GM12878 (cell line): ENCODE measurements at regions not wholly inside any gene's neighbourhood (a gene's known extent, or its start where the extent isn't known, plus 50 kb on each side); places are given as distances from the start of the nearest gene placed in this dataset.

Source experiments
- CBX5 ChIP-seq: sonication (generic); IDR thresholded peaks from 2 replicates; pipeline ENCODE4 v1.6.1; 2016; ENCODE audit warnings: low read depth, moderate library complexity, mild to moderate bottlenecking, inconsistent platforms
- TCF3 ChIP-seq: IDR thresholded peaks from 2 replicates; pipeline ENCODE4 v1.6.1; 2012; ENCODE audit warnings: low read depth, mild to moderate bottlenecking, low read length, borderline replicate concordance; ENCODE audit not compliant: insufficient read depth
- YY1 ChIP-seq: IDR thresholded peaks from 2 replicates; pipeline ENCODE4 v1.6.1; 2011; ENCODE audit warnings: low read depth, mild to moderate bottlenecking, low read length
- TF ChIP-seq, protein P1 (sequence below): fragments of 450-650 bp; IDR thresholded peaks from 2 replicates; pipeline ENCODE4 v1.6.1; 2018; ENCODE audit warnings: borderline replicate concordance, mild to moderate bottlenecking; ENCODE audit not compliant: partially characterized antibody
- TF ChIP-seq, protein P2 (sequence below): IDR thresholded peaks from 2 replicates; pipeline ENCODE4 v1.6.1; 2012; ENCODE audit warnings: low read depth, low read length, improper control_type of control experiment
- TF ChIP-seq, protein P3 (sequence below), 3 experiments: IDR thresholded peaks in 2 of 3; conservative IDR thresholded peaks in 1 of 3; 2 replicates each; pipeline ENCODE4 v1.5.1; 2011; ENCODE audit warnings: low read depth in 3 of 3, low read length in 3 of 3, mild to moderate bottlenecking in 3 of 3, control low read depth in 2 of 3, moderate library complexity in 2 of 3, inconsistent platforms in 1 of 3, mixed read lengths in 1 of 3; ENCODE audit not compliant: control insufficient read depth in 2 of 3, insufficient read depth in 1 of 3; ENCODE audit errors: extremely low read depth in 1 of 3

DNA sequence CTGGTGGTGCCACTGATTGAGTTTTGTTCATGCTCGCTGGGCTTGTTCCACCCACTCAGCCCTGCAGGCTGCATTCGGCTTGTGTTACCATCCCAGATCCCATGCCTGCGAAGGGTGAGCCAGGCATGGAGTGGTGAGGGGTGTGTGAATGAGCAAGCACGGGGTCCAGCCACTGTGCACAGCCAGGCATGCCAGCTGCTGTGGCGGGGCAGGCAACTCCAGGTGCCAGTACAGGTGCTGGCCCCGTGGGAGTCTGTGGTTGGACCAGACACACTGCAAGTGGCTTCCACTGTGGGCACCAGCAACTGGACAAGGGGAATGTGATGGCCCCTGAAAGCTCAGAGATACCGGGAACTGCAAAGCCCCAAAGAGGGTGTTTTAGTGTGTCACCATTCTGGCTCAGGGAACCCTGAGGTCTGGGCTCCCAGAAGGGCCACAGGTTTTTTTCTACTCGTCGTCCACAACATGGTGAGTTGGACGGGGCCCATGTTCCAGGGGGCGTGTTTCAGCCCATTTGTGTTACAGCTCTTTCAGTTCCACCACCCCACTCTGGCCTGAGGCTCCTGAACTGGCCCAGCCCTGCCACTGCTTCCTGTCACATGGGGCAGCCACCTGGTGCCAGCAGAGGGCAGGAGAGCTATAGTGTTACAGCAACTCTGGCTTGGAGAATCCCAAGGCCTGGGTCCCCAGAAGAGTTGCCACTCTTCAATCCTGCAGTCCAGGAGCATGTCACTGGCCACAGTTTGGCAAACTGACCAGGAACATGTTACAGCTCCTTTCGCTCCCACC, 217.0 kb upstream of the OBI1 start (continued):
- TF ChIP-seq, protein P1, sequence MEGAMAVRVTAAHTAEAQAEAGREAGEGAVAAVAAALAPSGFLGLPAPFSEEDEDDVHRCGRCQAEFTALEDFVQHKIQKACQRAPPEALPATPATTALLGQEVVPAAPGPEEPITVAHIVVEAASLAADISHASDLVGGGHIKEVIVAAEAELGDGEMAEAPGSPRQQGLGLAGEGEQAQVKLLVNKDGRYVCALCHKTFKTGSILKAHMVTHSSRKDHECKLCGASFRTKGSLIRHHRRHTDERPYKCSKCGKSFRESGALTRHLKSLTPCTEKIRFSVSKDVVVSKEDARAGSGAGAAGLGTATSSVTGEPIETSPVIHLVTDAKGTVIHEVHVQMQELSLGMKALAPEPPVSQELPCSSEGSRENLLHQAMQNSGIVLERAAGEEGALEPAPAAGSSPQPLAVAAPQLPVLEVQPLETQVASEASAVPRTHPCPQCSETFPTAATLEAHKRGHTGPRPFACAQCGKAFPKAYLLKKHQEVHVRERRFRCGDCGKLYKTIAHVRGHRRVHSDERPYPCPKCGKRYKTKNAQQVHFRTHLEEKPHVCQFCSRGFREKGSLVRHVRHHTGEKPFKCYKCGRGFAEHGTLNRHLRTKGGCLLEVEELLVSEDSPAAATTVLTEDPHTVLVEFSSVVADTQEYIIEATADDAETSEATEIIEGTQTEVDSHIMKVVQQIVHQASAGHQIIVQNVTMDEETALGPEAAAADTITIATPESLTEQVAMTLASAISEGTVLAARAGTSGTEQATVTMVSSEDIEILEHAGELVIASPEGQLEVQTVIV: no peak
- TF ChIP-seq TCF3: no peak
- no peak for TF ChIP-seq YY1
- TF ChIP-seq CBX5: no peak
- TF ChIP-seq, protein P2, sequence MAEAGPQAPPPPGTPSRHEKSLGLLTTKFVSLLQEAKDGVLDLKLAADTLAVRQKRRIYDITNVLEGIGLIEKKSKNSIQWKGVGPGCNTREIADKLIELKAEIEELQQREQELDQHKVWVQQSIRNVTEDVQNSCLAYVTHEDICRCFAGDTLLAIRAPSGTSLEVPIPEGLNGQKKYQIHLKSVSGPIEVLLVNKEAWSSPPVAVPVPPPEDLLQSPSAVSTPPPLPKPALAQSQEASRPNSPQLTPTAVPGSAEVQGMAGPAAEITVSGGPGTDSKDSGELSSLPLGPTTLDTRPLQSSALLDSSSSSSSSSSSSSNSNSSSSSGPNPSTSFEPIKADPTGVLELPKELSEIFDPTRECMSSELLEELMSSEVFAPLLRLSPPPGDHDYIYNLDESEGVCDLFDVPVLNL: no peak
- TF ChIP-seq, protein P3, sequence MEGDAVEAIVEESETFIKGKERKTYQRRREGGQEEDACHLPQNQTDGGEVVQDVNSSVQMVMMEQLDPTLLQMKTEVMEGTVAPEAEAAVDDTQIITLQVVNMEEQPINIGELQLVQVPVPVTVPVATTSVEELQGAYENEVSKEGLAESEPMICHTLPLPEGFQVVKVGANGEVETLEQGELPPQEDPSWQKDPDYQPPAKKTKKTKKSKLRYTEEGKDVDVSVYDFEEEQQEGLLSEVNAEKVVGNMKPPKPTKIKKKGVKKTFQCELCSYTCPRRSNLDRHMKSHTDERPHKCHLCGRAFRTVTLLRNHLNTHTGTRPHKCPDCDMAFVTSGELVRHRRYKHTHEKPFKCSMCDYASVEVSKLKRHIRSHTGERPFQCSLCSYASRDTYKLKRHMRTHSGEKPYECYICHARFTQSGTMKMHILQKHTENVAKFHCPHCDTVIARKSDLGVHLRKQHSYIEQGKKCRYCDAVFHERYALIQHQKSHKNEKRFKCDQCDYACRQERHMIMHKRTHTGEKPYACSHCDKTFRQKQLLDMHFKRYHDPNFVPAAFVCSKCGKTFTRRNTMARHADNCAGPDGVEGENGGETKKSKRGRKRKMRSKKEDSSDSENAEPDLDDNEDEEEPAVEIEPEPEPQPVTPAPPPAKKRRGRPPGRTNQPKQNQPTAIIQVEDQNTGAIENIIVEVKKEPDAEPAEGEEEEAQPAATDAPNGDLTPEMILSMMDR (IDR thresholded peaks at IDR 0.05 in 2 of 3, conservative IDR thresholded peaks at IDR 0.05 in 1 of 3; ENCODE audit: control insufficient read depth in 2 of 3, extremely low read depth in 1 of 3, insufficient read depth in 1 of 3, low read depth in 3 of 3, low read length in 3 of 3): peak in 2 of 3 experiments; percentile 25 to 38; a peak in 2 of 6 replicates
